ENCODE measurements at regions not wholly inside any gene's neighbourhood (a gene's known extent, or its start where the extent isn't known, plus 50 kb on each side); places are given as distances from the start of the nearest gene placed in this dataset.

- no peak for TF ChIP-seq CTCF (IDR thresholded peaks at IDR 0.05; ENCODE audit: control extremely low read depth, extremely low read depth)
- Histone ChIP-seq H3K4me1 (ENCODE audit: control insufficient read depth in 5 of 5, insufficient read depth in 5 of 5, low read length in 5 of 5) (no peaks in the 10 kb centered on the region), H3K9ac (ENCODE audit: insufficient read depth in 1 of 2, low read length in 2 of 2) (no peak overlapping the region), H3K36me3 (ENCODE audit: control insufficient read depth in 4 of 4, insufficient read depth in 4 of 4, low read length in 4 of 4) (no peaks in the 10 kb centered on the region), H3K27me3 (ENCODE audit: control insufficient read depth in 3 of 3, insufficient read depth in 3 of 3, low read length in 2 of 3) (peaks cover 0 to 30% (median 19%) of the 10 kb centered on the region in 3 donors), H3K9me3 (ENCODE audit: control insufficient read depth in 4 of 4, insufficient read depth in 3 of 4, low read length in 3 of 4) (peaks cover 0 to 2% (median 0%) of the 10 kb centered on the region in 4 donors), H3K27ac (ENCODE audit: low read depth in 1 of 2, low read length in 1 of 2) (no peak overlapping the region), H3K4me3 (no peak overlapping the region)
- no peak for ATAC-seq (ENCODE audit: insufficient read depth, low FRiP score)
- peak; percentile 17 to 87 (median 78) for DNase-seq
- WGBS, 2 donors, result 66 to 80% methylated on average over 5 of the region's 5 CpGs
Measured at GRCh38 chrX:18003876-18004275, 142.8 kb upstream of the RAI2 start.

DNA sequence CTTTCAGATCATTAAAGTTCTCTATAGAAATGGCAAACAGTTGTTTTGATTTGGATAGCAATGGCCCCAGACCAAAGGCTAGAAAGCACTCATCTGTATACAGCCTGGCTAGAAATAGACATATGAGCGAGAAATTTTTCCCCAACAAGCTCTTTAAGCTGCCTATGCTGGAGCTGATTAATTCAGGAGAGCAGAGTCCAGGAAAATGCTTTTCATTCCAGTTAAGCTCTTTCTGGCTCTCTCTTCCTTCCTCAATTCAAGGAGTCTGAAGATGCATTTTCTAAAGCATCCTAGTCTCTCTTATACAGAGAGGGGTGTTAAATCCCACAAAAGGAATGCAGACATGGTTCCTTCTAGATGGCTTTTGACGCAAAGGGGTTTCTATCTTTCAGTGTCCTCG, 141.7 kb upstream of the RAI2 start:
- Histone ChIP-seq H3K4me1 (ENCODE audit: control insufficient read depth in 5 of 5, insufficient read depth in 5 of 5, low read length in 5 of 5) (no peaks in the 10 kb centered on the region), H3K9me3 (ENCODE audit: control insufficient read depth in 4 of 4, insufficient read depth in 3 of 4, low read length in 3 of 4) (peaks cover 0 to 2% (median 0%) of the 10 kb centered on the region in 4 donors), H3K9ac (ENCODE audit: insufficient read depth in 1 of 2, low read length in 2 of 2) (no peak overlapping the region), H3K27me3 (ENCODE audit: control insufficient read depth in 3 of 3, insufficient read depth in 3 of 3, low read length in 2 of 3) (peaks cover 0 to 33% (median 19%) of the 10 kb centered on the region in 3 donors), H3K4me3 (no peak overlapping the region), H3K27ac (ENCODE audit: low read depth in 1 of 2, low read length in 1 of 2) (no peak overlapping the region), H3K36me3 (ENCODE audit: control insufficient read depth in 4 of 4, insufficient read depth in 4 of 4, low read length in 4 of 4) (no peaks in the 10 kb centered on the region)
- DNase-seq (peak in 2 of 3 donors; percentile 5 to 13), ATAC-seq (ENCODE audit: insufficient read depth, low FRiP score) (no peak)
- no peak for TF ChIP-seq CTCF (IDR thresholded peaks at IDR 0.05; ENCODE audit: control extremely low read depth, extremely low read depth)
- 73 to 87% methylated on average over 3 of the region's 3 CpGs for WGBS, 2 donors

GRCh38 chrX:17994429-17994828, 133.3 kb upstream of the RAI2 start:
- H3K4me3 ChIP-seq, result no peak overlapping the region
- ATAC-seq (ENCODE audit: insufficient read depth, low FRiP score) (no peak), DNase-seq (no peak)
- no peaks in the 10 kb centered on the region for H3K36me3 ChIP-seq (ENCODE audit: control insufficient read depth in 4 of 4, insufficient read depth in 4 of 4, low read length in 4 of 4)
- no peak overlapping the region for H3K27ac ChIP-seq (ENCODE audit: low read depth in 1 of 2, low read length in 1 of 2)
- H3K9me3 ChIP-seq (ENCODE audit: control insufficient read depth in 4 of 4, insufficient read depth in 3 of 4, low read length in 3 of 4), result peaks cover 0 to 2% (median 0%) of the 10 kb centered on the region in 4 donors
- no peaks in the 10 kb centered on the region for H3K4me1 ChIP-seq (ENCODE audit: control insufficient read depth in 5 of 5, insufficient read depth in 5 of 5, low read length in 5 of 5)
- peaks cover 0 to 41% (median 15%) of the 10 kb centered on the region in 3 donors for H3K27me3 ChIP-seq (ENCODE audit: control insufficient read depth in 3 of 3, insufficient read depth in 3 of 3, low read length in 2 of 3)
- no peak for TF ChIP-seq CTCF (IDR thresholded peaks at IDR 0.05; ENCODE audit: control extremely low read depth, extremely low read depth)
- WGBS, 2 donors, result 66 to 88% methylated on average over 2 of the region's 2 CpGs
- H3K9ac ChIP-seq (ENCODE audit: insufficient read depth in 1 of 2, low read length in 2 of 2), result no peak overlapping the region

GRCh38 chrX:17993062-17993461, 132.0 kb upstream of the RAI2 start:
- Histone ChIP-seq H3K27ac (ENCODE audit: low read depth in 1 of 2, low read length in 1 of 2) (no peak overlapping the region), H3K36me3 (ENCODE audit: control insufficient read depth in 4 of 4, insufficient read depth in 4 of 4, low read length in 4 of 4) (no peaks in the 10 kb centered on the region), H3K4me1 (ENCODE audit: control insufficient read depth in 5 of 5, insufficient read depth in 5 of 5, low read length in 5 of 5) (no peaks in the 10 kb centered on the region), H3K4me3 (no peak overlapping the region), H3K9ac (ENCODE audit: insufficient read depth in 1 of 2, low read length in 2 of 2) (no peak overlapping the region), H3K27me3 (ENCODE audit: control insufficient read depth in 3 of 3, insufficient read depth in 3 of 3, low read length in 2 of 3) (peaks cover 0 to 39% (median 14%) of the 10 kb centered on the region in 3 donors), H3K9me3 (ENCODE audit: control insufficient read depth in 4 of 4, insufficient read depth in 3 of 4, low read length in 3 of 4) (no peaks in the 10 kb centered on the region)
- 83 to 92% methylated on average over 3 of the region's 3 CpGs for WGBS, 2 donors
- ATAC-seq (ENCODE audit: insufficient read depth, low FRiP score), result no peak
- TF ChIP-seq CTCF (IDR thresholded peaks at IDR 0.05; ENCODE audit: control extremely low read depth, extremely low read depth), result no peak
- no peak for DNase-seq
